Gastroesophageal sphincter (tissue), 3 donors: ENCODE measurements at regions not wholly inside any gene's neighbourhood (a gene's known extent, or its start where the extent isn't known, plus 50 kb on each side); places are given as distances from the start of the nearest gene placed in this dataset.

Source experiments
- EP300 ChIP-seq: sonication (generic); formaldehyde crosslinking; IDR thresholded peaks from one replicate; pipeline ENCODE4 v1.6.1; 2017; ENCODE audit warnings: antibody characterized with exemption, mild to moderate bottlenecking
- POLR2A ChIP-seq, 2 donors: fragments of 450-650 bp; IDR thresholded peaks; one replicate each; pipeline ENCODE4 v1.6.1; 2017; ENCODE audit warnings: antibody characterized with exemption in 2 of 2, mild to moderate bottlenecking in 2 of 2, moderate library complexity in 1 of 2
- POLR2AphosphoS5 ChIP-seq: sonication (generic); formaldehyde crosslinking; IDR thresholded peaks from one replicate; pipeline ENCODE4 v1.6.1; 2017; ENCODE audit warnings: antibody characterized with exemption
- TF ChIP-seq, protein P1 (sequence below), 4 experiments: fragments of 200-600 bp in 2 of 4; fragments of 450-650 bp in 2 of 4; sonication (generic) in 1 of 4; IDR thresholded peaks; one replicate each; pipeline ENCODE4 v1.5.1; 2017 to 2019; ENCODE audit warnings: antibody characterized with exemption in 4 of 4, mild to moderate bottlenecking in 2 of 4, moderate library complexity in 2 of 4

DNA sequence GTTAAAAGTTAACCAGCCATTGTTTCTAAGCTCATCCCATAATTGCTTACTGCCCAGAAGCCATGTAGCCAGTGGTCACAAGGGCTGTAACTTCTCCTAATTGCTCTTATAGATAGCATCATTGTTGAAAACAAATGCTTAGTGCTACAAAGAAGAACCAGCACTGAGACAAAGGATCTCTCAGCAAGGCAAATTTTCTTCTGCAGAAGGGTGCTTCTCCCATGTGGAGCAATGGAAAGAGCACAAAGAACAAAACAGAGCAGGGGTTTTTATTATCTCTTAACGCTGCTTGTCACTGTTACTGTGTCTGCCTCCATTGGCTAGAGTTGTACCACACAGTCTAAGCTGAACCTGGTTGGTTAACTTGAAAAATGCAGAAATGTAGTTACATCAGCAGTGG is 1036.8 kb downstream of the UQCRFS1 start:
- TF ChIP-seq, protein P1, sequence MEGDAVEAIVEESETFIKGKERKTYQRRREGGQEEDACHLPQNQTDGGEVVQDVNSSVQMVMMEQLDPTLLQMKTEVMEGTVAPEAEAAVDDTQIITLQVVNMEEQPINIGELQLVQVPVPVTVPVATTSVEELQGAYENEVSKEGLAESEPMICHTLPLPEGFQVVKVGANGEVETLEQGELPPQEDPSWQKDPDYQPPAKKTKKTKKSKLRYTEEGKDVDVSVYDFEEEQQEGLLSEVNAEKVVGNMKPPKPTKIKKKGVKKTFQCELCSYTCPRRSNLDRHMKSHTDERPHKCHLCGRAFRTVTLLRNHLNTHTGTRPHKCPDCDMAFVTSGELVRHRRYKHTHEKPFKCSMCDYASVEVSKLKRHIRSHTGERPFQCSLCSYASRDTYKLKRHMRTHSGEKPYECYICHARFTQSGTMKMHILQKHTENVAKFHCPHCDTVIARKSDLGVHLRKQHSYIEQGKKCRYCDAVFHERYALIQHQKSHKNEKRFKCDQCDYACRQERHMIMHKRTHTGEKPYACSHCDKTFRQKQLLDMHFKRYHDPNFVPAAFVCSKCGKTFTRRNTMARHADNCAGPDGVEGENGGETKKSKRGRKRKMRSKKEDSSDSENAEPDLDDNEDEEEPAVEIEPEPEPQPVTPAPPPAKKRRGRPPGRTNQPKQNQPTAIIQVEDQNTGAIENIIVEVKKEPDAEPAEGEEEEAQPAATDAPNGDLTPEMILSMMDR (IDR thresholded peaks at IDR 0.05), result no peak
- TF ChIP-seq POLR2A (IDR thresholded peaks at IDR 0.05) (no peak), EP300 (no peak), POLR2AphosphoS5 (no peak)
